Keratinocyte (primary cell): ENCODE measurements at regions not wholly inside any gene's neighbourhood (a gene's known extent, or its start where the extent isn't known, plus 50 kb on each side); places are given as distances from the start of the nearest gene placed in this dataset.

Experiments
- DNase-seq: peaks from one replicate; pipeline ENCODE4 v3.0.0-alpha.2; 2011; ENCODE audit warnings: low read depth, missing footprints, low spot score
- FAIRE-seq: peaks from 2 replicates; lab custom pipeline; 2011; peaks lifted over from hg19 to GRCh38; lab: Jason Lieb, UNC
- H2AFZ ChIP-seq: 2 replicates; pipeline ENCODE4 v1.6.0; 2012; ENCODE audit warnings: low read length, control low read depth, inconsistent platforms; ENCODE audit not compliant: control insufficient read depth
- H3K27ac ChIP-seq: 2 replicates; pipeline ENCODE4 v1.5.1; 2011; ENCODE audit warnings: low read length; ENCODE audit not compliant: control insufficient read depth, insufficient read depth
- H3K27me3 ChIP-seq: 3 replicates; pipeline ENCODE4 v1.6.0; 2011; ENCODE audit warnings: low read length; ENCODE audit not compliant: control insufficient read depth, insufficient read depth; ENCODE audit errors: extremely low read depth
- H3K36me3 ChIP-seq, 2 experiments: 2 replicates in 1 of 2; 3 replicates in 1 of 2; pipeline ENCODE4 v1.5.1; 2011; ENCODE audit warnings: low read length in 2 of 2, mild to moderate bottlenecking in 1 of 2; ENCODE audit not compliant: control insufficient read depth in 2 of 2, insufficient read depth in 2 of 2; ENCODE audit errors: extremely low read depth in 1 of 2
- H3K4me1 ChIP-seq: 3 replicates; pipeline ENCODE4 v1.5.1; 2011; ENCODE audit warnings: low read length; ENCODE audit not compliant: control insufficient read depth, insufficient read depth; ENCODE audit errors: extremely low read depth
- H3K4me2 ChIP-seq: 3 replicates; pipeline ENCODE4 v1.6.0; 2011; ENCODE audit warnings: low read depth, low read length; ENCODE audit not compliant: control insufficient read depth, insufficient read depth; ENCODE audit errors: extremely low read depth
- H3K4me3 ChIP-seq, 3 experiments: fragments of 200-600 bp in 1 of 3; sonication (generic) in 1 of 3; 2 replicates in 2 of 3; 3 replicates in 1 of 3; pipeline ENCODE4 v1.5.1; 2011 to 2016; ENCODE audit warnings: low read length in 3 of 3, mild to moderate bottlenecking in 3 of 3, control low read depth in 2 of 3, inconsistent platforms in 1 of 3, low read depth in 1 of 3, mixed read lengths in 1 of 3, mixed run types in 1 of 3, moderate library complexity in 1 of 3; ENCODE audit not compliant: control insufficient read depth in 2 of 3, insufficient read depth in 2 of 3; ENCODE audit errors: extremely low read depth in 1 of 3
- H3K79me2 ChIP-seq: 2 replicates; pipeline ENCODE4 v1.6.0; 2012; ENCODE audit warnings: low read length; ENCODE audit not compliant: control insufficient read depth, insufficient read depth
- H3K9ac ChIP-seq: 3 replicates; pipeline ENCODE4 v1.6.0; 2011; ENCODE audit warnings: low read length; ENCODE audit not compliant: control insufficient read depth, insufficient read depth; ENCODE audit errors: extremely low read depth
- H3K9me1 ChIP-seq: 3 replicates; pipeline ENCODE4 v1.6.0; 2011; ENCODE audit warnings: low read length; ENCODE audit not compliant: control insufficient read depth, insufficient read depth; ENCODE audit errors: extremely low read depth
- H3K9me3 ChIP-seq: 2 replicates; pipeline ENCODE4 v1.5.1; 2012; ENCODE audit warnings: low read depth, low read length; ENCODE audit not compliant: control insufficient read depth
- H4K20me1 ChIP-seq: 3 replicates; pipeline ENCODE4 v1.6.0; 2011; ENCODE audit warnings: low read length; ENCODE audit not compliant: control insufficient read depth, insufficient read depth; ENCODE audit errors: extremely low read depth
- EZH2 ChIP-seq: IDR thresholded peaks from one replicate; pipeline ENCODE4 v1.6.1; 2012; ENCODE audit warnings: inconsistent platforms, mild to moderate bottlenecking, low read length, moderate library complexity
- dilution Hi-C: fragments of 300-500 bp; cut with MboI; formaldehyde crosslinking; loops from one replicate; pipeline ENCODE4 v1.7.0; 2020; ENCODE audit warnings: low sequenced_read_pairs; ENCODE audit not compliant: extremely low pct_ligation_motif_present
- TF ChIP-seq, protein P1 (sequence below), 3 experiments: IDR thresholded peaks in 1 of 3; conservative IDR thresholded peaks in 1 of 3; optimal IDR thresholded peaks in 1 of 3; 2 replicates in 2 of 3; 3 replicates in 1 of 3; pipeline versions ENCODE3 to v1.5.1; 2011; ENCODE audit warnings: low read length in 3 of 3, mild to moderate bottlenecking in 3 of 3, moderate library complexity in 2 of 3, control low read depth in 1 of 3, inconsistent platforms in 1 of 3; ENCODE audit not compliant: insufficient read depth in 2 of 3; ENCODE audit errors: extremely low read depth in 1 of 3

DNA sequence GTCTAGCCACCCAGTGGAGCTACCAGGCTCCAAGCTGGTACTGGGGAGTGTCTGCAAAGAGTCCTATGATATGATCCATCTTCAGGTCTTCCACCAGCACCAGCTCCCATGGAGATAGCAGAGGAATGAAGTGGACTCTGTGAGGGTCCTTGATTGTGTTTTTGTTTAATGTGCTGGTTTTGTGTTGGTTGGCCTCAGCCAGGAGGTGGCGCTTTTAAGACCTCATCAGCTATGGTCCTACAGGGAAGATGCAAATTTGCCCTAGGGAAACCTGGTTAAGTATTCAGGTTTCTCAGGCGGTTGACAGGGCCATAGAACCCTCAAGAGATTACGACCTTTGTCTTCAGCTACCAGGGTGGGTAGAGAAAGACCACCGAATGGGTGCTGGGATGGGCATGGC, 1141.1 kb downstream of the STIM2 start:
- no peak overlapping the region for H3K27ac ChIP-seq
- H3K9me1 ChIP-seq, result no peaks in the 10 kb centered on the region
- no peak for FAIRE-seq
- no peak overlapping the region for H3K4me2 ChIP-seq
- no peaks in the 10 kb centered on the region for H3K79me2 ChIP-seq
- H2AFZ ChIP-seq, result no peak overlapping the region
- H3K4me1 ChIP-seq, result no peaks in the 10 kb centered on the region
- dilution Hi-C loops, result no loop called here
- H3K27me3 ChIP-seq, result no peaks in the 10 kb centered on the region
- H3K9ac ChIP-seq, result no peak overlapping the region
- H3K4me3 ChIP-seq, result no peak overlapping the region
- DNase-seq, result no peak
- no peak for TF ChIP-seq EZH2
- TF ChIP-seq, protein P1, sequence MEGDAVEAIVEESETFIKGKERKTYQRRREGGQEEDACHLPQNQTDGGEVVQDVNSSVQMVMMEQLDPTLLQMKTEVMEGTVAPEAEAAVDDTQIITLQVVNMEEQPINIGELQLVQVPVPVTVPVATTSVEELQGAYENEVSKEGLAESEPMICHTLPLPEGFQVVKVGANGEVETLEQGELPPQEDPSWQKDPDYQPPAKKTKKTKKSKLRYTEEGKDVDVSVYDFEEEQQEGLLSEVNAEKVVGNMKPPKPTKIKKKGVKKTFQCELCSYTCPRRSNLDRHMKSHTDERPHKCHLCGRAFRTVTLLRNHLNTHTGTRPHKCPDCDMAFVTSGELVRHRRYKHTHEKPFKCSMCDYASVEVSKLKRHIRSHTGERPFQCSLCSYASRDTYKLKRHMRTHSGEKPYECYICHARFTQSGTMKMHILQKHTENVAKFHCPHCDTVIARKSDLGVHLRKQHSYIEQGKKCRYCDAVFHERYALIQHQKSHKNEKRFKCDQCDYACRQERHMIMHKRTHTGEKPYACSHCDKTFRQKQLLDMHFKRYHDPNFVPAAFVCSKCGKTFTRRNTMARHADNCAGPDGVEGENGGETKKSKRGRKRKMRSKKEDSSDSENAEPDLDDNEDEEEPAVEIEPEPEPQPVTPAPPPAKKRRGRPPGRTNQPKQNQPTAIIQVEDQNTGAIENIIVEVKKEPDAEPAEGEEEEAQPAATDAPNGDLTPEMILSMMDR (optimal IDR thresholded peaks at IDR 0.05 in 1 of 3, IDR thresholded peaks at IDR 0.05 in 1 of 3, conservative IDR thresholded peaks at IDR 0.05 in 1 of 3; ENCODE audit: extremely low read depth in 1 of 3, insufficient read depth in 2 of 3, low read length in 3 of 3), result no peak
- H3K9me3 ChIP-seq, result no peaks in the 10 kb centered on the region
- no peaks in the 10 kb centered on the region for H3K36me3 ChIP-seq
- no peaks in the 10 kb centered on the region for H4K20me1 ChIP-seq

DNA sequence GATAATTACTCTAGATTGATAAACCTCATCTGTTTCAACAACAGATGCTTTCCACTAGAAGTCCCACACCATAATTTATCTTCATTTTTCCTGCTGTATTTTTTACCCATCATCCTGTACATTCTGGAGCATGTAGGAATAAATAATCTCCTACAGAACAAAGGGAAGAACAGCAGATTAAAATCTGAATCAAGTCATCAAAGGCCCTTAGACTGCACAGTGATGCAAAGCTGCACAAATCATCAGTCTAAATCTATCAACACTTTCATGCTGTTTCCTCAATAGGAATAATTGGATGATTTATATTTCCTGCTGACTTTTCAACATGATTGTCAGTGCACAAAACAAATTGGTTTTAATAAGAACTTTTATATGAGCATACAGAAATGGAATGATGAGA, 1143.9 kb downstream of the STIM2 start:
- no peaks in the 10 kb centered on the region for H3K9me3 ChIP-seq
- no peak overlapping the region for H2AFZ ChIP-seq
- no peaks in the 10 kb centered on the region for H3K36me3 ChIP-seq
- no peak for DNase-seq
- no peak overlapping the region for H3K9ac ChIP-seq
- no peak overlapping the region for H3K27ac ChIP-seq
- H3K4me1 ChIP-seq, result no peaks in the 10 kb centered on the region
- H3K9me1 ChIP-seq, result no peaks in the 10 kb centered on the region
- dilution Hi-C loops, result no loop called here
- no peak overlapping the region for H3K4me3 ChIP-seq
- no peaks in the 10 kb centered on the region for H3K79me2 ChIP-seq
- no peaks in the 10 kb centered on the region for H4K20me1 ChIP-seq
- FAIRE-seq, result no peak
- TF ChIP-seq, protein P1 (optimal IDR thresholded peaks at IDR 0.05 in 1 of 3, IDR thresholded peaks at IDR 0.05 in 1 of 3, conservative IDR thresholded peaks at IDR 0.05 in 1 of 3; ENCODE audit: extremely low read depth in 1 of 3, insufficient read depth in 2 of 3, low read length in 3 of 3), result no peak
- TF ChIP-seq EZH2, result no peak
- no peak overlapping the region for H3K4me2 ChIP-seq
- no peaks in the 10 kb centered on the region for H3K27me3 ChIP-seq
